NCI-H510A (cell line): ENCODE measurements at regions not wholly inside any gene's neighbourhood (a gene's known extent, or its start where the extent isn't known, plus 50 kb on each side); places are given as distances from the start of the nearest gene placed in this dataset.
"Not testable (repeated sequence)": the region's sequence is repeated elsewhere in the genome, so short reads cannot be mapped to it uniquely, and the experiment has no call there.

Source experiments
- DNase-seq: peaks from one replicate; lab custom pipeline; 2025; lab: John Stamatoyannopoulos, UW

- no peak for DNase-seq
Measured at GRCh38 chr21:17334484-17334883, 178.4 kb upstream of the CXADR start.

GRCh38 chr21:17340081-17340480 is 172.8 kb upstream of the CXADR start:
- no peak for DNase-seq

GRCh38 chr21:17343055-17343454 is 169.8 kb upstream of the CXADR start:
- DNase-seq, result no peak

GRCh38 chr21:17348357-17348756 is 164.5 kb upstream of the CXADR start:
- DNase-seq, result no peak

- DNase-seq, result no peak
Measured at GRCh38 chr21:17348849-17349248, 164.0 kb upstream of the CXADR start.

- DNase-seq, result no peak
Measured at GRCh38 chr21:17351766-17352165, 161.1 kb upstream of the CXADR start.

- DNase-seq, result no peak
Measured at GRCh38 chr21:17352996-17353655, 159.7 kb upstream of the CXADR start.

- DNase-seq, result no peak
Measured at GRCh38 chr21:17359781-17360180, 153.1 kb upstream of the CXADR start.

GRCh38 chr21:17368748-17369363 is 144.0 kb upstream of the CXADR start:
- DNase-seq, result no peak

GRCh38 chr21:17370263-17370662 is 142.6 kb upstream of the CXADR start:
- no peak for DNase-seq

- DNase-seq, result no peak
Measured at GRCh38 chr21:17370916-17371315, 141.9 kb upstream of the CXADR start.

GRCh38 chr21:17371450-17371849 is 141.4 kb upstream of the CXADR start:
- DNase-seq, result no peak

GRCh38 chr21:17372200-17372599 is 140.6 kb upstream of the CXADR start:
- no peak for DNase-seq

- no peak for DNase-seq
Measured at GRCh38 chr21:17386498-17386897, 126.3 kb upstream of the CXADR start.

- DNase-seq, result no peak
Measured at GRCh38 chr21:17387030-17387617, 125.7 kb upstream of the CXADR start.

GRCh38 chr21:17388226-17388625 is 124.6 kb upstream of the CXADR start:
- DNase-seq, result no peak

- DNase-seq, result no peak
Measured at GRCh38 chr21:17389311-17389710, 123.5 kb upstream of the CXADR start.

- no peak for DNase-seq
Measured at GRCh38 chr21:17390569-17390968, 122.3 kb upstream of the CXADR start.

- no peak for DNase-seq
Measured at GRCh38 chr21:17391811-17392340, 121.0 kb upstream of the CXADR start.

- DNase-seq, result no peak
Measured at GRCh38 chr21:17393413-17393812, 119.4 kb upstream of the CXADR start.

GRCh38 chr21:17396948-17397347 is 115.9 kb upstream of the CXADR start:
- no peak for DNase-seq

- no peak for DNase-seq
Measured at GRCh38 chr21:17397703-17398102, 115.1 kb upstream of the CXADR start.

- DNase-seq, result not testable (repeated sequence)
Measured at GRCh38 chr21:17398954-17399353, 113.9 kb upstream of the CXADR start.
